GM23338 (cell line): ENCODE measurements at regions not wholly inside any gene's neighbourhood (a gene's known extent, or its start where the extent isn't known, plus 50 kb on each side); places are given as distances from the start of the nearest gene placed in this dataset.

Experiments used
- CREB1 ChIP-seq: fragments of 250-450 bp; sonication (Bioruptor Pico); IDR thresholded peaks from 2 replicates; pipeline ENCODE4 v1.5.0; 2020; ENCODE audit warnings: low read depth, mild to moderate bottlenecking, moderate library complexity
- CTCF ChIP-seq, 2 experiments: fragments of 200-600 bp in 1 of 2; sonication (generic) in 1 of 2; conservative IDR thresholded peaks; 2 replicates each; pipeline versions ENCODE4 v1.5.1 to v1.6.1; 2016 to 2017; ENCODE audit warnings: antibody characterized with exemption in 2 of 2, low read depth in 2 of 2, mild to moderate bottlenecking in 2 of 2, moderate library complexity in 1 of 2
- EZH2 ChIP-seq: fragments of 200-600 bp; sonication (generic); IDR thresholded peaks from one replicate; pipeline ENCODE4 v1.8.0; 2017; ENCODE audit warnings: antibody characterized with exemption, mild to moderate bottlenecking, low read depth; ENCODE audit not compliant: unreplicated experiment
- EZH2phosphoT487 ChIP-seq: fragments of 200-600 bp; sonication (generic); IDR thresholded peaks from one replicate; pipeline ENCODE4 v1.8.1; 2018; ENCODE audit warnings: antibody characterized with exemption; ENCODE audit not compliant: unreplicated experiment
- JUNB ChIP-seq: IDR thresholded peaks from one replicate; pipeline ENCODE4 v1.6.1; 2016; ENCODE audit warnings: antibody characterized with exemption; ENCODE audit not compliant: unreplicated experiment
- POLR2AphosphoS5 ChIP-seq: IDR thresholded peaks from 2 replicates; pipeline ENCODE4 v1.6.1; 2016; ENCODE audit warnings: antibody characterized with exemption, low read depth
- STAT1 ChIP-seq: IDR thresholded peaks from one replicate; pipeline ENCODE4 v1.6.1; 2016; ENCODE audit warnings: antibody characterized with exemption; ENCODE audit not compliant: unreplicated experiment
- ZNF114 ChIP-seq: fragments of 250-450 bp; sonication (Bioruptor Pico); IDR thresholded peaks from 2 replicates; pipeline ENCODE4 v1.5.0; 2020; ENCODE audit warnings: mild to moderate bottlenecking, moderate library complexity
- ZNF331 ChIP-seq: fragments of 250-450 bp; sonication (Bioruptor Pico); IDR thresholded peaks from 2 replicates; pipeline ENCODE4 v1.5.0; 2020; ENCODE audit warnings: low read depth, mild to moderate bottlenecking, moderate library complexity
- ZNF462 ChIP-seq: fragments of 250-450 bp; sonication (Bioruptor Pico); IDR thresholded peaks from 2 replicates; pipeline ENCODE4 v1.5.0; 2020; ENCODE audit warnings: mild to moderate bottlenecking, moderate library complexity
- TF ChIP-seq, protein P1 (sequence below): IDR thresholded peaks from one replicate; pipeline ENCODE4 v1.6.1; 2018; ENCODE audit warnings: antibody characterized with exemption; ENCODE audit not compliant: unreplicated experiment

GRCh38 chr4:23384741-23385140 lies 505.1 kb downstream of the PPARGC1A start:
- TF ChIP-seq CTCF (conservative IDR thresholded peaks at IDR 0.05; ENCODE audit: low read depth in 2 of 2) (no peak), EZH2 (no peak), POLR2AphosphoS5 (no peak), EZH2phosphoT487 (no peak), ZNF331 (CRISPR knock-in tag) (no peak), JUNB (no peak), CREB1 (CRISPR knock-in tag) (no peak), ZNF462 (CRISPR knock-in tag) (no peak), ZNF114 (CRISPR knock-in tag) (no peak), STAT1 (no peak)
- TF ChIP-seq, protein P1, sequence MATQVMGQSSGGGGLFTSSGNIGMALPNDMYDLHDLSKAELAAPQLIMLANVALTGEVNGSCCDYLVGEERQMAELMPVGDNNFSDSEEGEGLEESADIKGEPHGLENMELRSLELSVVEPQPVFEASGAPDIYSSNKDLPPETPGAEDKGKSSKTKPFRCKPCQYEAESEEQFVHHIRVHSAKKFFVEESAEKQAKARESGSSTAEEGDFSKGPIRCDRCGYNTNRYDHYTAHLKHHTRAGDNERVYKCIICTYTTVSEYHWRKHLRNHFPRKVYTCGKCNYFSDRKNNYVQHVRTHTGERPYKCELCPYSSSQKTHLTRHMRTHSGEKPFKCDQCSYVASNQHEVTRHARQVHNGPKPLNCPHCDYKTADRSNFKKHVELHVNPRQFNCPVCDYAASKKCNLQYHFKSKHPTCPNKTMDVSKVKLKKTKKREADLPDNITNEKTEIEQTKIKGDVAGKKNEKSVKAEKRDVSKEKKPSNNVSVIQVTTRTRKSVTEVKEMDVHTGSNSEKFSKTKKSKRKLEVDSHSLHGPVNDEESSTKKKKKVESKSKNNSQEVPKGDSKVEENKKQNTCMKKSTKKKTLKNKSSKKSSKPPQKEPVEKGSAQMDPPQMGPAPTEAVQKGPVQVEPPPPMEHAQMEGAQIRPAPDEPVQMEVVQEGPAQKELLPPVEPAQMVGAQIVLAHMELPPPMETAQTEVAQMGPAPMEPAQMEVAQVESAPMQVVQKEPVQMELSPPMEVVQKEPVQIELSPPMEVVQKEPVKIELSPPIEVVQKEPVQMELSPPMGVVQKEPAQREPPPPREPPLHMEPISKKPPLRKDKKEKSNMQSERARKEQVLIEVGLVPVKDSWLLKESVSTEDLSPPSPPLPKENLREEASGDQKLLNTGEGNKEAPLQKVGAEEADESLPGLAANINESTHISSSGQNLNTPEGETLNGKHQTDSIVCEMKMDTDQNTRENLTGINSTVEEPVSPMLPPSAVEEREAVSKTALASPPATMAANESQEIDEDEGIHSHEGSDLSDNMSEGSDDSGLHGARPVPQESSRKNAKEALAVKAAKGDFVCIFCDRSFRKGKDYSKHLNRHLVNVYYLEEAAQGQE, result no peak
